Neuron (in vitro differentiated cells): ENCODE measurements at regions not wholly inside any gene's neighbourhood (a gene's known extent, or its start where the extent isn't known, plus 50 kb on each side); places are given as distances from the start of the nearest gene placed in this dataset.
A peak's percentile ranks its signal among the peaks of the same experiment; 100 is the strongest.
"Not testable (repeated sequence)": the region's sequence is repeated elsewhere in the genome, so short reads cannot be mapped to it uniquely, and the experiment has no call there.

Experiments
- H2AFZ ChIP-seq: one replicate; pipeline ENCODE4 v1.6.1; 2013; ENCODE audit warnings: low read depth, mild to moderate bottlenecking, inconsistent platforms, low read length, moderate library complexity
- H3K27me3 ChIP-seq: one replicate; pipeline ENCODE4 v1.6.1; 2013; ENCODE audit warnings: low read length; ENCODE audit not compliant: insufficient read depth
- H3K36me3 ChIP-seq: one replicate; pipeline ENCODE4 v1.6.1; 2013; ENCODE audit warnings: low read length; ENCODE audit not compliant: insufficient read depth
- H3K4me1 ChIP-seq: one replicate; pipeline ENCODE4 v1.6.1; 2013; ENCODE audit warnings: low read length; ENCODE audit not compliant: insufficient read depth
- H3K4me3 ChIP-seq: 2 replicates; pipeline ENCODE4 v1.5.1; 2013; ENCODE audit warnings: mild to moderate bottlenecking, low read length, moderate library complexity
- H3K9me3 ChIP-seq: one replicate; pipeline ENCODE4 v1.6.1; 2013; ENCODE audit warnings: low read length

DNA sequence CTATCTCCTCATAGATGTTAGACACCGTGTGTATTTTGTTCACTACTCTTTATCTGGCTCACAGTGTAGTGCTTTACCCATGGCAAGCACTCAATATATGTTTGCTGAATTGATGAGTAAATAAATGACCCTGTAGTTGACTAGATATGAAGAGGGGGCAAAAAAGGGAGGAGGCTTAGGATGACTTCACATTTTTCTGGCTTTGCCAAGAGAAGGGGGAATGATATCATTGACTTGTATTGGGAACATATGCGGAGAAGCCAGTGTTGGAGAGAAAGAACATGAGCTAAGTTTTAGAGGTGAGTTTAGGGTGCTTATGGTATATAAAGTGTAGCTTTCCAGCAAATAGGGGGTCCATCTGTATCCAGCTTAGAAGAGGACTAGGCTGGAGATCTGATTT lies 145.5 kb downstream of the TENT5C start:
- H3K36me3 ChIP-seq: no peaks in the 10 kb centered on the region
- H3K4me3 ChIP-seq: no peak overlapping the region
- no peaks in the 10 kb centered on the region for H3K4me1 ChIP-seq
- H2AFZ ChIP-seq: no peak overlapping the region
- H3K9me3 ChIP-seq: no peaks in the 10 kb centered on the region
- H3K27me3 ChIP-seq: peaks cover 6% of the 10 kb centered on the region

DNA sequence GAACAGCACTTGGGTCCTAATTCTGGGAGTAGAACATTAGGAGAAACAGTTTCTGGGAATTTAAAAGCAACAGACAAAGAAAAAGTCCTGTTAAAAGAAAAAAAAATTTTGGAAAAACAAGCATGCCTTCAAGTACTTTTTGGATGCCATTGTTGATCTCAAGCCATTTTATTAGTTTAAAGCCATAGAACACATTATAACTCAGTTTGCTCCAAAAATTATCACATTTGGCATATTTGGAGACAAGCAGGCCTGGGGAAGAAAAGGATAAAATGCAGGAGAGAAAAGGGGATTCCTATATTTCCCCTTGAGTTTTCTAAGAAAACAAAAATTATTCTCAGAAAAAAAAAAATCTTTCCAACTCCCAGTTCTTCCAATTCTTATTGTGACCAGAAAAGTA lies 146.8 kb downstream of the TENT5C start:
- H3K27me3 ChIP-seq: peaks cover 6% of the 10 kb centered on the region
- no peaks in the 10 kb centered on the region for H3K36me3 ChIP-seq
- H3K4me1 ChIP-seq: no peaks in the 10 kb centered on the region
- H2AFZ ChIP-seq: no peak overlapping the region
- no peak overlapping the region for H3K4me3 ChIP-seq
- no peaks in the 10 kb centered on the region for H3K9me3 ChIP-seq

DNA sequence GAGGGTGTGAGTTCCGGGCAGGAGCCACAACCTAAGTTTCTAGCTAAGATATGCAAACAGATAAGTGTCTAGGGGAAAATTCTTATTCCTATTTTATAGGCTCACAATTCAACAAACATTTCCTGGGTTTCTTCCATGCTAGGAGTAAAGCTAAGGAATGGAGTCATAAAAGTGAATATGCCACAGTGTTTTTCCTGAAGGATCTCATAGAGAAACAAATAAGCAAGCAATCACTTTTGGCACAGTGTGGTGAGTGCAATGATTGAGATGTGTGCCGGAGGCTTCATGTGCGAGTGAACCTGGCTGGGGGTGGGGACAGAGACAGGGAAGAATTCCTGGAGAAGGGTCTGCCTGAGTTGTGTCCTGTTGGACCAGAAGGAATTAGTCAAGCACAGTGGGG lies 147.4 kb downstream of the TENT5C start:
- no peak overlapping the region for H3K4me3 ChIP-seq
- H2AFZ ChIP-seq: no peak overlapping the region
- peaks cover 6% of the 10 kb centered on the region for H3K27me3 ChIP-seq
- H3K4me1 ChIP-seq: no peaks in the 10 kb centered on the region
- no peaks in the 10 kb centered on the region for H3K9me3 ChIP-seq
- H3K36me3 ChIP-seq: no peaks in the 10 kb centered on the region

DNA sequence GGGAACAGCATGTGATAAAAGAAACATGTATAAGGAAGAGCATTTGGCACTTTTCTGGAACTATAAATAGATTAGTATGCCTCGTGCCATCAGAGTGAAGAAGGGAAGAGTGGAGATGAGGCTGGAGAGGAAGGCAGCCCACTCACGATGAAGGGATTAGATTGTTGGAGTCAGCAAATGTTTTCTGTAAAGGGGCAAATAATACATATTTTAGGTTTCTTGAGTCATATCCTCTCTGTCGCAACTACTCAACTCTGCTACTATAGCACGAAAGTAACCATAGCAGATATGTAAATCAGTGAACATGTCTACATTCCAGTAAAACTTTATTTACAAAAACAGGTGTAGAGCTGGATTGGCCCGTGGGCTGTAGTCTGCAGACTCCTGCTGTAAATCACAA lies 147.8 kb downstream of the TENT5C start:
- no peaks in the 10 kb centered on the region for H3K36me3 ChIP-seq
- H3K9me3 ChIP-seq: no peaks in the 10 kb centered on the region
- H3K4me3 ChIP-seq: no peak overlapping the region
- H2AFZ ChIP-seq: no peak overlapping the region
- peaks cover 6% of the 10 kb centered on the region for H3K27me3 ChIP-seq
- peaks cover 3% of the 10 kb centered on the region for H3K4me1 ChIP-seq

DNA sequence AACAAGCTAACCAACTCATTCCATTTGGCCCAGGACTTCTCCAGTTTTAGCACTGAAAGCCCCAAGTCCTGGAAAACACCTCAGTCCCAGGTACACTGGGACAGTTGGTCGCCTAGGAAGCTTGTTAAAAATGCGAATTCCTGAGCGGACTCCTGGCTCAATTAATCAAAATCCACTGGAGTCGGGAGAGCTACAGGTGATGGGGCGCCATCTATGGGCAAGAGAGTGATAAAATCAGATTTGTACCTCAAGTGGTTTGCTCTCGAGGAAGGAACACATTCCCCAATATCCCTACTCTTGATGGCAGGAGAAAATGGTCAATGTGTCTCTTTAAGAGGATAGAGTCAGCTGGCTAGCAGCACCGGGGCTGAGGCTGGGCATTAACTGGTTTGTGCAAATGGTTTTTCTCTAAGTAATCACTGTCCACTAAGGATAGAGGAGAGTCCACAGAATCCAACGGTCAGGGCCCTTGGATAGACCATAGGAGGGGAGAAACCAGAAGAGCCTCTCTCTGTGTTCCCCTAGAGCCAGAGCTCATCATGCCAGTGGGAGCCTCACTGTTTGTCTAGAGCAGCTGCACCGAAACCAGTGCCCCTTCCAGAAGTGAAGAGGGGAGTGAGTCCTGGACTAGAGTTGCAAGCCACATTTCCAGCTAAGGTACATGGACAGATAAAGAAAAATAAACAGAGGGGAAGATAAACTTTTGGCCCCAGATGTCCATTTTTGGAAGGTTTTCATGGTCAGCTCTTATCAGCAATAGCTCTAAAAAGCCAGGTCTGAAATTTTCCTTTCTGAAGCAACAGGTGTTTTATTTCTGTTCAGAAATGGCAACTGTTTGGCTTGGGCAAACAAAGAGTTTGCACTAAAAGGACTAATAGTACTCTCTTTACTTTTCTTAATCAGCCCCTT lies 148.5 kb downstream of the TENT5C start:
- Histone ChIP-seq H3K27me3 (peaks cover 6% of the 10 kb centered on the region), H3K4me3 (no peak overlapping the region), H3K9me3 (no peaks in the 10 kb centered on the region)

DNA sequence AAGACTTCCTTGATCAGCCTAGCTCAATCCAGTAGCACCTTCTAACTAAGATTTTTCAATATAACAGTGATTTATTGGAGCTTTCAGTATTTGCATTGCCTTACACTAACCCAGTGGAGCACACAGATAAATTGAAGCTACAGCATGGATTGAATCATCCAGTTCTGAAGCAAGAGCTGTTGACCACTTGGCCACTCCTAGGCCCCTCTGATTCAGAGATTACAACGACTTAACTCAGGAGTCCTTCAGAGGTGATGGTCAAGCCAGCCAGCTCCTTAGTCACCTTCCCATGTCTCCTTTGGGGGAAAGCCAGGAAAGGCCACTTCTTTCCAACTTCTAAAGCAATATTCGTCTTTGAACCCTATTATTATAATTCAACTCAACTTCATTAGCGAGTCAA lies 151.8 kb downstream of the TENT5C start:
- H3K36me3 ChIP-seq: no peaks in the 10 kb centered on the region
- H2AFZ ChIP-seq: no peak overlapping the region
- H3K27me3 ChIP-seq: peaks cover 6% of the 10 kb centered on the region
- no peak overlapping the region for H3K4me3 ChIP-seq
- peaks cover 3% of the 10 kb centered on the region for H3K4me1 ChIP-seq
- H3K9me3 ChIP-seq: no peaks in the 10 kb centered on the region

More for the DNA sequence above, 148.5 kb downstream of the TENT5C start:
- H3K36me3 ChIP-seq: no peaks in the 10 kb centered on the region
- H2AFZ ChIP-seq: no peak overlapping the region
- peaks cover 3% of the 10 kb centered on the region for H3K4me1 ChIP-seq

DNA sequence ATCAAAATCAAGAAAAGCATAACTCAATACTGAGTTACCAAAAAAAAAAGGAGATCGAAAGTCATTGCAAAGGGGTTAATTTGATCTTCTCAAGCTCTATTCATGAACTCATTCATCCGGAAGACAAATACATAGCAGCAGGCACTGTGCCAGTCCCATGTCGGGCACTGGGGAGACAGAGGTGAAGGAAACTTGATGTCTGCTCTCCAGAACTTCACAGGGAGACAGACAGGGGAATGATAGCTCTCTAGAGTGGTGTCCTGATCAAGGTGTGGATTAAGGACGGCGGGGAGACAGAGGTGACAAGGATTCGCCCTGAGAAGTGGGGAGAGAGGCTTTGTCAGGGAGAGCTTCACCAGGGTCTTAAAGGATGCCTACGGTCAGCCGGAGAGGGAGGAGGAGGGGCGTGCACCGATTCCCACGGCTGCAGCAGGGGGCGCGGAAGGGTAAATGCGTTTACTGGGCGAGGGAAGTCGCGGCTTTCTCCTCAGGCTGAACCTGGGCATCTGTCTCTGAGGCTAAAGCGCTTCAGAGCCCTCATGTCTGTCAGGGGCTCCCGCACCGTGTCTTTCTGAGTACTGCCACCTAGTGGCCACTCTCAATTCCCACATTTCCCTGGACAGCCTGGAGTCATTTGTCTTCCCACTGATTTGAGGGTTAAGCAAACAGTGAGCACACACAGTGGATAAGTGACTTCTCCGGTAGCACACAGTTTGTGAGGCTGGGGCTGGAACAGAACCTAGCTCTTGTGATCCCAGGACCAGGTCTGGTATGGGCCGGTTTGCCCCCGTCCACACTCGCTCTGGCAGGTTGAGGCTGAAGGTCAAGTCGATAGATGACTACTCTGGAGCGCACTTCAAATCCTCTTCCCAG lies 152.8 kb downstream of the TENT5C start:
- H3K4me3 ChIP-seq: peak overlapping the region; percentile 21
- H2AFZ ChIP-seq: peak overlapping the region; percentile 24
- no peaks in the 10 kb centered on the region for H3K9me3 ChIP-seq
- H3K27me3 ChIP-seq: no peaks in the 10 kb centered on the region
- no peaks in the 10 kb centered on the region for H3K36me3 ChIP-seq
- H3K4me1 ChIP-seq: peaks cover 3% of the 10 kb centered on the region

DNA sequence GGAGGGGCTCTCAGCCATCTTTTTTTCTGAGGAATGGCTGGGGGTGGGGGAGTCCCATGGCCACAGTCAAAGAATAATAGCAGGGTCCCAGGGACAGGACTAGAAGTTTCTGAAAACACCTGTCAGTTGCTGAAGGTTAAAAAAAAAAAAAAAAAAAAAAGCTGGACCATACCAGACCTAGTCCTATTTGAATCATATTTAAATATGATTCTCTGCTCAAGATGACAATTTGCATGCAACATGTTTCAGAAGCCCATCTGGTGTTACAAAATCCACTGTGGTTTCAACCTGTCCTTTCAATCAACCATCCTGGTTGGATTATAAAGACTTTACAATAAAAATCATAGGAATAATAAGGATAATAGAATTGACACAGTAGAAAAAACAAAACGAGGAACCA lies 153.7 kb downstream of the TENT5C start:
- no peaks in the 10 kb centered on the region for H3K36me3 ChIP-seq
- H3K4me1 ChIP-seq: peaks cover 3% of the 10 kb centered on the region
- H3K27me3 ChIP-seq: no peaks in the 10 kb centered on the region
- H2AFZ ChIP-seq: no peak overlapping the region
- no peaks in the 10 kb centered on the region for H3K9me3 ChIP-seq
- no peak overlapping the region for H3K4me3 ChIP-seq

DNA sequence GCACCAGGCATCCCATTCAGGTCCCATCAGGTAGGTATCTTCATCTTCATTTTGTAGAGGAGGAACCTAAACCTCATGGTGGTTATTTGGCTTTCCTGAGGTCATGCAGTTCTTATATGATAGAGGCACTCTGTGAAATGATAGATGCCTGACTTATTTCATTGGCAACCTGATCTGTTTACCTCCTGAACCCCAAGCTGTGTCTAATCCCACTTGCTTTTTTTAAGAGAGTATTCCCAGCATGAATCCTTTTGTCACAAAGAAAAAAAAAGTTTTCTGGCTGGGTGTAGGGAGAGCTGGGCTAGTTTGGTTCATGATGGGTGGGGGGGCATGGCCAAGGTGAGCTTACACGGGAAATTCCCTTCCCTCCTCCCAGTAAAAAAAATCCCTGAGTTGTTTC lies 154.2 kb downstream of the TENT5C start:
- no peaks in the 10 kb centered on the region for H3K9me3 ChIP-seq
- no peak overlapping the region for H2AFZ ChIP-seq
- no peaks in the 10 kb centered on the region for H3K27me3 ChIP-seq
- no peak overlapping the region for H3K4me3 ChIP-seq
- peaks cover 3% of the 10 kb centered on the region for H3K4me1 ChIP-seq
- no peaks in the 10 kb centered on the region for H3K36me3 ChIP-seq

DNA sequence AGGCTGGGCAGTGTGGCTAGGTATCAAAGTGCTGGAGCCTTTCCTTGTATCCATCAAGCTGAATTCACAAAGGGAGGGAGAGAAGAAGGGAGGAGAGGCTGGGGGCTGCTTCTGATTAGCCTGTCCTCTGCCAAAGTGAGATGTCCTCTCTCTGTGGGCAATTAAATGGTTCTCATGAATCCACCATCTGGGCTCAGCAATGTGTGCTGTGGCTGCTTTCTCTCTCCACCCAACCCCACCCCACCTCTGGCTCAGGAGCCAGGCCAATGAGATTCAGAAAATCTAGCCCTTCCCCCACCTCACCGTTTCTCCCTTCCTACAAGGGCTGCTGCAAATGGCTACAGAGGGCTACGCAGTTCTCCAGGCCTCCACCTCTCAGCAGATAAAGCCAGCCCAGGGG lies 154.6 kb downstream of the TENT5C start:
- Histone ChIP-seq H3K36me3 (no peaks in the 10 kb centered on the region), H3K4me1 (peaks cover 3% of the 10 kb centered on the region), H3K27me3 (no peaks in the 10 kb centered on the region), H3K9me3 (no peaks in the 10 kb centered on the region), H2AFZ (no peak overlapping the region), H3K4me3 (no peak overlapping the region)

DNA sequence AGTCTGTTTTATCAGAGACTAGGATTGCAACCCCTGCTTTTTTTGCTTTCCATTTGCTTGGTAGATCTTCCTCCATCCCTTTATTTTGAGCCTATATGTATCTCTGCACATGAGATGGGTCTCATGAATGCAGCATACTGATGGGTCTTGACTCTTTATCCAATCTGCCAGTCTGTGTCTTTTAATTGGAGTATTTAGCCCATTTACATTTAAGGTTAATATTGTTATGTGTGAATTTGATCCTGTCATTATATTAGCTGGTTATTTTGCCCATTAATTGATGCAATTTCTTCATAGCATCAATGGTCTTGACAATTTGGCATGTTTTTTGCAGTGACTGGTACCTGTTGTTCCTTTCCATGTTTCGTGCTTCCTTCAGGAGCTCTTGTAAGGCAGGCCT lies 161.7 kb downstream of the GDAP2 start:
- not testable (repeated sequence) for H3K4me3 ChIP-seq, H3K4me1 ChIP-seq, H3K27me3 ChIP-seq, H2AFZ ChIP-seq, H3K9me3 ChIP-seq, H3K36me3 ChIP-seq

DNA sequence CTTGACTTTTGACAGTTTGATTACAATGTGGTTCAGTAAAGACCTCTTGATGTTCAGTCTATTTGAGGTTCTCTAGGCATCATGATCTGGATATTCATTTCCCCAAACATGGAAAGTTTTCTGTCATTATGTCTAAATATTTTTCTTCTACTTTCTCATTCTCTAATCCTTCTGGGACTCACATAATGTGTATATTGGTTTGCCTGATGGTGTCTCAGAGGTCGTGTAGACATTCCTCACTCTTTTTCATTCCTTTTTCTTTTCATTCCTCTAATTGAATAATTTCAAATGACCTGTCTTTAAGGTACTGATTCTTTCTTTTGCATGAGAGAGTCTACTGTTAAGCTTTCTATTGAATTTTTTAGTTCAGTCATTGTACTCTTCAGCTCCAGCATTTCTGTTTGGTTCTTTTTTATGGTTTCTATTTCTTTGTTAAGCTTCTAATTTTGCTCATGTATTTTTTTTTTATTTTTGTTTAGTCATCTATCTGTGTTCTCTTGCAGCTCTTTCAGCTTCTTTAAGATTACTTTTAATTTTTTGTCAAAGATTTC lies 158.4 kb downstream of the GDAP2 start:
- Histone ChIP-seq H3K4me3 (no peak overlapping the region), H3K27me3 (no peaks in the 10 kb centered on the region), H3K36me3 (no peaks in the 10 kb centered on the region), H3K4me1 (no peaks in the 10 kb centered on the region), H3K9me3 (no peaks in the 10 kb centered on the region), H2AFZ (no peak overlapping the region)

DNA sequence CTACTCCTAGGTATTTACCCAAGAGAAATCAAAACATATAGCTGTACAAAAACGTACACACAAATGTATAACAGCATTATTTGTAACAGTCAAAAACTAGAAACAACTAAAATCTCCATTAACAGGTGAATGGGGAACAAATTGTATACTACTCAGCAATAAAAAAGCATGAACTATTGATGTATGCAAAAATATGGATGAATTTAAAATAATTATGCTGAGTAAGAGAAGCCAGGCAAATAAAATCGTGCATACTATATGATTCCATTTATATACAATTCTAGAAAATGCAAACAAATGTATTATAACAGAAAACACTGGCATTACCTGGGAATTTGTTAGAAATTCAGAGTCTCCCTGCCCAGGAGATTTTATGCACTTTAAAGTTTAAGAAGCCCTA lies 150.1 kb downstream of the GDAP2 start:
- H3K4me1 ChIP-seq: no peaks in the 10 kb centered on the region
- H3K9me3 ChIP-seq: no peaks in the 10 kb centered on the region
- no peak overlapping the region for H2AFZ ChIP-seq
- no peaks in the 10 kb centered on the region for H3K36me3 ChIP-seq
- no peak overlapping the region for H3K4me3 ChIP-seq
- H3K27me3 ChIP-seq: no peaks in the 10 kb centered on the region
